CD14-positive monocyte (primary cell): ENCODE measurements at regions not wholly inside any gene's neighbourhood (a gene's known extent, or its start where the extent isn't known, plus 50 kb on each side); places are given as distances from the start of the nearest gene placed in this dataset.

ENCODE experiments used
- DNase-seq, 3 donors: peaks; one replicate each; pipeline ENCODE4 v3.0.0-alpha.2; 2011 to 2022
- H2AFZ ChIP-seq: 2 replicates; pipeline ENCODE4 v1.6.0; 2012; ENCODE audit warnings: mild to moderate bottlenecking, low read depth, low read length, inconsistent platforms; ENCODE audit not compliant: insufficient read depth, poor library complexity, severe bottlenecking
- H3K27ac ChIP-seq, 2 donors: 1 replicate in 1 of 2; 2 replicates in 1 of 2; pipeline ENCODE4 v1.5.1; 2012 to 2013; ENCODE audit warnings: low read length in 2 of 2, control low read depth in 1 of 2, inconsistent platforms in 1 of 2, low read depth in 1 of 2, mild to moderate bottlenecking in 1 of 2
- H3K27me3 ChIP-seq, 2 donors: one replicate each; pipeline versions ENCODE4 v1.6.0 to v1.6.1; 2011 to 2013; ENCODE audit warnings: low read length in 2 of 2; ENCODE audit not compliant: control insufficient read depth in 2 of 2, insufficient read depth in 2 of 2
- H3K36me3 ChIP-seq, 2 donors: replicated peaks in 1 of 2; 1 replicate in 1 of 2; 2 replicates in 1 of 2; pipeline versions ENCODE4 v1.5.1 to v1.6.1; 2012 to 2013; ENCODE audit warnings: low read length in 2 of 2, control low read depth in 1 of 2, inconsistent platforms in 1 of 2, mild to moderate bottlenecking in 1 of 2; ENCODE audit not compliant: insufficient read depth in 2 of 2, control insufficient read depth in 1 of 2
- H3K4me1 ChIP-seq, 2 donors: 1 replicate in 1 of 2; 2 replicates in 1 of 2; pipeline versions ENCODE4 v1.5.1 to v1.6.1; 2012 to 2013; ENCODE audit warnings: low read length in 2 of 2, control low read depth in 1 of 2, inconsistent platforms in 1 of 2, mild to moderate bottlenecking in 1 of 2, moderate library complexity in 1 of 2; ENCODE audit not compliant: insufficient read depth in 2 of 2, control insufficient read depth in 1 of 2
- H3K4me2 ChIP-seq: replicated peaks from 2 replicates; pipeline ENCODE3; 2012; ENCODE audit warnings: low read length, moderate library complexity, mild to moderate bottlenecking; ENCODE audit not compliant: poor library complexity, severe bottlenecking; ENCODE audit errors: extremely low read depth
- H3K4me3 ChIP-seq, 3 experiments: fragments of 200-600 bp in 1 of 3; sonication (generic) in 1 of 3; replicated peaks in 1 of 3; 1 replicate in 2 of 3; 2 replicates in 1 of 3; pipeline ENCODE4 v1.5.1; 2011 to 2013; ENCODE audit warnings: low read length in 3 of 3, mild to moderate bottlenecking in 3 of 3, control low read depth in 2 of 3, low read depth in 2 of 3, inconsistent platforms in 1 of 3, moderate library complexity in 1 of 3
- H3K79me2 ChIP-seq: 2 replicates; pipeline ENCODE4 v1.6.0; 2012; ENCODE audit warnings: mild to moderate bottlenecking, control low read depth, inconsistent platforms, low read length, moderate library complexity; ENCODE audit not compliant: insufficient read depth
- H3K9ac ChIP-seq: 2 replicates; pipeline ENCODE4 v1.6.0; 2017; ENCODE audit warnings: low read length, mild to moderate bottlenecking; ENCODE audit not compliant: insufficient read depth, poor library complexity, severe bottlenecking
- H3K9me3 ChIP-seq, 2 donors: replicated peaks in 1 of 2; 1 replicate in 1 of 2; 2 replicates in 1 of 2; pipeline versions ENCODE4 v1.5.1 to v1.6.1; 2012 to 2013; ENCODE audit warnings: low read length in 2 of 2, control low read depth in 1 of 2; ENCODE audit not compliant: control insufficient read depth in 1 of 2, insufficient read depth in 1 of 2
- H4K20me1 ChIP-seq: 2 replicates; pipeline ENCODE4 v1.6.0; 2012; ENCODE audit warnings: mild to moderate bottlenecking, low read length, control low read depth, moderate library complexity; ENCODE audit not compliant: insufficient read depth
- H3K27ac Mint-ChIP-seq, 7 donors: one replicate each; pipeline ENCODE4 v1.8.0; 2020; ENCODE audit warnings: mild to moderate bottlenecking in 7 of 7, mixed read lengths in 7 of 7, moderate library complexity in 6 of 7, inconsistent platforms in 2 of 7
- H3K27me3 Mint-ChIP-seq, 3 donors: one replicate each; pipeline ENCODE4 v1.8.0; 2021 to 2022; ENCODE audit warnings: low read depth in 3 of 3, mild to moderate bottlenecking in 3 of 3, mixed read lengths in 3 of 3, moderate library complexity in 3 of 3, inconsistent platforms in 1 of 3
- H3K36me3 Mint-ChIP-seq, 2 donors: one replicate each; pipeline ENCODE4 v1.8.0; 2020; ENCODE audit warnings: mixed read lengths in 2 of 2, inconsistent platforms in 1 of 2, mild to moderate bottlenecking in 1 of 2
- H3K4me1 Mint-ChIP-seq: one replicate; pipeline ENCODE4 v1.8.0; 2020; ENCODE audit warnings: mild to moderate bottlenecking, mixed read lengths
- H3K4me3 Mint-ChIP-seq, 2 donors: one replicate each; pipeline ENCODE4 v1.8.0; 2020; ENCODE audit warnings: mild to moderate bottlenecking in 2 of 2, mixed read lengths in 2 of 2, moderate library complexity in 1 of 2
- H3K9me3 Mint-ChIP-seq, 7 donors: one replicate each; pipeline ENCODE4 v1.8.0; 2020 to 2022; ENCODE audit warnings: mixed read lengths in 7 of 7, mild to moderate bottlenecking in 6 of 7, moderate library complexity in 6 of 7, inconsistent platforms in 2 of 7
- CTCF ChIP-seq: fragments of 200-600 bp; IDR thresholded peaks from one replicate; pipeline ENCODE4 v1.8.0; 2022; ENCODE audit warnings: antibody characterized with exemption, mild to moderate bottlenecking
- WGBS: methylation state at CpG from one replicate; pipeline ENCODE4 v1.1.5; 2013; ENCODE audit warnings: missing lambda C conversion rate; ENCODE audit not compliant: insufficient coverage; 5-methylcytosine and 5-hydroxymethylcytosine counted together
- intact Hi-C, 2 donors: fragments of 100-400 bp; cut with micrococcal nuclease; formaldehyde crosslinking; loops; one replicate each; pipeline versions ENCODE4 v1.15.0 to v1.15.1; 2023

GRCh38 chr1:187809549-187809948 is 980.8 kb downstream of the PLA2G4A start:
- peaks cover 0 to 6% of the 10 kb centered on the region in 2 donors for H3K9me3 ChIP-seq
- no peak overlapping the region for H3K4me2 ChIP-seq
- no peaks in the 10 kb centered on the region for H3K36me3 Mint-ChIP-seq
- H3K4me3 ChIP-seq, result no peak overlapping the region
- no peaks in the 10 kb centered on the region for H4K20me1 ChIP-seq
- H3K36me3 ChIP-seq, result no peaks in the 10 kb centered on the region
- H3K27ac Mint-ChIP-seq, result no peak overlapping the region
- H3K79me2 ChIP-seq, result no peaks in the 10 kb centered on the region
- no CpG with 5 or more reads among the region's 1 CpG for WGBS
- no peak overlapping the region for H3K4me3 Mint-ChIP-seq
- no peak overlapping the region for H3K27ac ChIP-seq
- intact Hi-C loops, result no loop called here
- no peaks in the 10 kb centered on the region for H3K4me1 ChIP-seq
- H3K9ac ChIP-seq, result no peak overlapping the region
- TF ChIP-seq CTCF, result no peak
- H3K27me3 Mint-ChIP-seq, result no peaks in the 10 kb centered on the region
- no peaks in the 10 kb centered on the region for H3K27me3 ChIP-seq
- H3K9me3 Mint-ChIP-seq, result peaks cover 0 to 5% (median 2%) of the 10 kb centered on the region in 7 donors
- H3K4me1 Mint-ChIP-seq, result no peaks in the 10 kb centered on the region
- no peak overlapping the region for H2AFZ ChIP-seq
- no peak for DNase-seq

DNA sequence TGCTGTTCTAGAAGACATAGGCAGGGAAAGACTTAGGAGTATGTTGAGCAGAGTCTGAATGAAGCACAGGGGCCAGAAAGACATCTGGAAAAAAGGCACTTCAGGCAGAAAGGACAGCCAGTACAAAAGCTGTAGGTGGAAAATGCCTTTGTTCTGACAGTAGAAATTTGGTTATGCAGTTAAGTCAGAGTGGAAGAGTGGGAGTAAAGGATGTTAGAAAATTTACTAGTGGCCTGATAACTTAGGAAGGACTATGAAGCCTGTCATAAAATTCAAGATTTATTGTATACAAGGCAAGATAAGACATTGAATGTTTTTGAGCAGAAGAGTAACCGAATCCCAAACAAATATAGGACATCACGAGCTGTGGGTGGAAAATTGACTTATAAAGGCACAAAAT is 987.9 kb downstream of the PLA2G4A start:
- H3K36me3 Mint-ChIP-seq, result no peaks in the 10 kb centered on the region
- Histone ChIP-seq H3K4me2 (no peak overlapping the region), H3K9ac (no peak overlapping the region), H3K9me3 (peaks cover 3% of the 10 kb centered on the region in 2 donors), H3K27ac (no peak overlapping the region), H3K4me1 (no peaks in the 10 kb centered on the region), H3K36me3 (no peaks in the 10 kb centered on the region), H3K4me3 (no peak overlapping the region), H4K20me1 (no peaks in the 10 kb centered on the region), H3K79me2 (no peaks in the 10 kb centered on the region), H3K27me3 (no peaks in the 10 kb centered on the region), H2AFZ (no peak overlapping the region)
- TF ChIP-seq CTCF, result no peak
- no peak overlapping the region for H3K4me3 Mint-ChIP-seq
- H3K9me3 Mint-ChIP-seq, result peaks cover 0 to 8% (median 6%) of the 10 kb centered on the region in 7 donors
- H3K4me1 Mint-ChIP-seq, result no peaks in the 10 kb centered on the region
- DNase-seq, result no peak
- WGBS, result 100% methylated on average over 2 of the region's 2 CpGs
- peaks cover 0 to 1% (median 0%) of the 10 kb centered on the region in 3 donors for H3K27me3 Mint-ChIP-seq
- H3K27ac Mint-ChIP-seq, result no peak overlapping the region
- intact Hi-C loops, result no loop called here
